ENCODE measurements at regions not wholly inside any gene's neighbourhood (a gene's known extent, or its start where the extent isn't known, plus 50 kb on each side); places are given as distances from the start of the nearest gene placed in this dataset.

- TF ChIP-seq CTCF (IDR thresholded peaks at IDR 0.05; ENCODE audit: low read depth, low read length) = no peak
- no peaks in the 10 kb centered on the region for H3K27me3 ChIP-seq (ENCODE audit: control insufficient read depth, insufficient read depth, low read length)
- H3K9me3 ChIP-seq (ENCODE audit: control insufficient read depth, insufficient read depth, low read length) = peaks cover 80% of the 10 kb centered on the region
- no peak overlapping the region for H3K4me3 ChIP-seq (ENCODE audit: low read depth, low read length)
- no peak overlapping the region for H3K27ac ChIP-seq (ENCODE audit: low read depth, low read length)
- ChIA-PET CTCF (no interaction called here), POLR2A (no interaction called here)
- no peak for DNase-seq (ENCODE audit: low read depth, low spot score)
These were observed 116.4 kb upstream of the TCERG1L start for GRCh38 chr10:131427901-131428300.

GRCh38 chr10:131429141-131429540 is 117.6 kb upstream of the TCERG1L start:
- TF ChIP-seq CTCF (IDR thresholded peaks at IDR 0.05; ENCODE audit: low read depth, low read length) = no peak
- no peak overlapping the region for H3K4me3 ChIP-seq (ENCODE audit: low read depth, low read length)
- ChIA-PET CTCF (no interaction called here), POLR2A (no interaction called here)
- peaks cover 82% of the 10 kb centered on the region for H3K9me3 ChIP-seq (ENCODE audit: control insufficient read depth, insufficient read depth, low read length)
- no peak overlapping the region for H3K27ac ChIP-seq (ENCODE audit: low read depth, low read length)
- no peak for DNase-seq (ENCODE audit: low read depth, low spot score)
- no peaks in the 10 kb centered on the region for H3K27me3 ChIP-seq (ENCODE audit: control insufficient read depth, insufficient read depth, low read length)

GRCh38 chr10:131429942-131430341 is 118.4 kb upstream of the TCERG1L start:
- DNase-seq (ENCODE audit: low read depth, low spot score) = no peak
- no peaks in the 10 kb centered on the region for H3K27me3 ChIP-seq (ENCODE audit: control insufficient read depth, insufficient read depth, low read length)
- no peak overlapping the region for H3K4me3 ChIP-seq (ENCODE audit: low read depth, low read length)
- ChIA-PET CTCF (no interaction called here), POLR2A (no interaction called here)
- no peak for TF ChIP-seq CTCF (IDR thresholded peaks at IDR 0.05; ENCODE audit: low read depth, low read length)
- no peak overlapping the region for H3K27ac ChIP-seq (ENCODE audit: low read depth, low read length)
- H3K9me3 ChIP-seq (ENCODE audit: control insufficient read depth, insufficient read depth, low read length) = peaks cover 81% of the 10 kb centered on the region

- no peak for DNase-seq (ENCODE audit: low read depth, low spot score)
- no peak overlapping the region for H3K4me3 ChIP-seq (ENCODE audit: low read depth, low read length)
- TF ChIP-seq CTCF (IDR thresholded peaks at IDR 0.05; ENCODE audit: low read depth, low read length) = no peak
- POLR2A ChIA-PET = no interaction called here
- no peaks in the 10 kb centered on the region for H3K27me3 ChIP-seq (ENCODE audit: control insufficient read depth, insufficient read depth, low read length)
- H3K9me3 ChIP-seq (ENCODE audit: control insufficient read depth, insufficient read depth, low read length) = peaks cover 80% of the 10 kb centered on the region
- no peak overlapping the region for H3K27ac ChIP-seq (ENCODE audit: low read depth, low read length)
- CTCF ChIA-PET = no interaction called here
These were observed 119.3 kb upstream of the TCERG1L start for GRCh38 chr10:131430716-131431412.

- DNase-seq (ENCODE audit: low read depth, low spot score) = no peak
- no peak for TF ChIP-seq CTCF (IDR thresholded peaks at IDR 0.05; ENCODE audit: low read depth, low read length)
- ChIA-PET CTCF (no interaction called here), POLR2A (no interaction called here)
- Histone ChIP-seq H3K27ac (ENCODE audit: low read depth, low read length) (no peak overlapping the region), H3K4me3 (ENCODE audit: low read depth, low read length) (no peak overlapping the region), H3K9me3 (ENCODE audit: control insufficient read depth, insufficient read depth, low read length) (peaks cover 79% of the 10 kb centered on the region), H3K27me3 (ENCODE audit: control insufficient read depth, insufficient read depth, low read length) (no peaks in the 10 kb centered on the region)
These were observed 120.0 kb upstream of the TCERG1L start for GRCh38 chr10:131431533-131431932.
